Stimulated activated naive B cell treated with anti-CD40 and anti-IgM and Interleukin-4, amounts not matched to agents 10 μg/mL and 1 μg/mL and 100 μg/mL, for 72 hours (primary cell): ENCODE measurements at regions not wholly inside any gene's neighbourhood (a gene's known extent, or its start where the extent isn't known, plus 50 kb on each side); places are given as distances from the start of the nearest gene placed in this dataset.
"Not testable (repeated sequence)": the region's sequence is repeated elsewhere in the genome, so short reads cannot be mapped to it uniquely, and the experiment has no call there.

Experiments used
- ATAC-seq, 2 donors: fragments of 150-1000 bp; cut with Tn5 transposase; replicated peaks; 2 replicates each; pipeline ENCODE4 v1.10.0; 2021; ENCODE audit warnings: moderate library complexity in 1 of 2
- DNase-seq: peaks from one replicate; pipeline ENCODE4 v3.0.0; 2021
- H3K27ac Mint-ChIP-seq: one replicate; pipeline ENCODE4 v1.8.0; 2022; ENCODE audit warnings: mild to moderate bottlenecking, mixed read lengths
- H3K27me3 Mint-ChIP-seq, 2 donors: one replicate each; pipeline ENCODE4 v1.8.0; 2022; ENCODE audit warnings: mixed read lengths in 2 of 2
- H3K36me3 Mint-ChIP-seq, 2 donors: one replicate each; pipeline ENCODE4 v1.8.0; 2022; ENCODE audit warnings: mixed read lengths in 2 of 2, mild to moderate bottlenecking in 1 of 2
- H3K4me1 Mint-ChIP-seq, 2 donors: one replicate each; pipeline ENCODE4 v1.8.0; 2022; ENCODE audit warnings: mixed read lengths in 2 of 2, mild to moderate bottlenecking in 1 of 2
- H3K4me3 Mint-ChIP-seq, 2 donors: one replicate each; pipeline ENCODE4 v1.8.0; 2022; ENCODE audit warnings: mild to moderate bottlenecking in 2 of 2, mixed read lengths in 2 of 2, moderate library complexity in 1 of 2
- H3K9me3 Mint-ChIP-seq, 2 donors: one replicate each; pipeline ENCODE4 v1.8.0; 2022; ENCODE audit warnings: mixed read lengths in 2 of 2, mild to moderate bottlenecking in 1 of 2

DNA sequence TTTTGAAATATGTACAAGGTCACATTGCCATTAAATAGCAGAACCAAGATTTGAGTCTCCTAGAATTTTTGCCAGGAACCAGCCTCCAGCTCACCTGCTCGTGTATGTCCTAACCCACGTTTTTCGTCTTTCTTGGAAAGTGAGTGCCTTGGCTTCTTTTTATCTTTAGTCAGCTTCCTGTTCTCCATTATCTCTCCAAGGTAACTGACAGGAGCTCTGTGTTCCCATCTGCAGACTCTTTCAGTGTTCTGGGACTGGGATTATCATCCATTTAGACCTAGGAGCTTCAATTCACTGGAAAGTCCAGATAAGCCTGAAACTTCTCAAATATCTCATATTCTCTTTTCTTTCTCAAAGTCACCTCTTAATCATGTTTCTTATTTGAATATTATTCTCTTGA lies 193.7 kb downstream of the ZIC5 start:
- H3K9me3 Mint-ChIP-seq, result peaks cover 7 to 9% of the 10 kb centered on the region in 2 donors
- ATAC-seq, result no peak
- H3K27me3 Mint-ChIP-seq, result no peaks in the 10 kb centered on the region
- no peak overlapping the region for H3K27ac Mint-ChIP-seq
- H3K4me3 Mint-ChIP-seq, result no peak overlapping the region
- H3K36me3 Mint-ChIP-seq, result peaks cover 27 to 41% of the 10 kb centered on the region in 2 donors
- DNase-seq, result no peak
- no peaks in the 10 kb centered on the region for H3K4me1 Mint-ChIP-seq

- no peak overlapping the region for H3K4me3 Mint-ChIP-seq
- H3K9me3 Mint-ChIP-seq, result peaks cover 0 to 2% of the 10 kb centered on the region in 2 donors
These were observed 196.9 kb downstream of the ZIC5 start for GRCh38 chr13:99774644-99775043.

GRCh38 chr13:99768986-99769385 lies 202.6 kb downstream of the ZIC5 start:
- Mint-ChIP-seq H3K27ac (no peak overlapping the region), H3K27me3 (no peaks in the 10 kb centered on the region), H3K9me3 (peaks cover 22 to 26% of the 10 kb centered on the region in 2 donors), H3K36me3 (peaks cover 35 to 45% of the 10 kb centered on the region in 2 donors), H3K4me1 (no peaks in the 10 kb centered on the region), H3K4me3 (no peak overlapping the region)
- ATAC-seq, result no peak
- no peak for DNase-seq

More at GRCh38 chr13:99774644-99775043, 196.9 kb downstream of the ZIC5 start:
- H3K27ac Mint-ChIP-seq, result no peak overlapping the region
- no peaks in the 10 kb centered on the region for H3K4me1 Mint-ChIP-seq
- no peaks in the 10 kb centered on the region for H3K27me3 Mint-ChIP-seq
- peaks cover 20 to 27% of the 10 kb centered on the region in 2 donors for H3K36me3 Mint-ChIP-seq
- ATAC-seq (no peak), DNase-seq (no peak)

GRCh38 chr13:99766641-99767045 lies 204.9 kb downstream of the ZIC5 start:
- Mint-ChIP-seq H3K4me3 (no peak overlapping the region), H3K27ac (no peak overlapping the region), H3K9me3 (peaks cover 38 to 41% of the 10 kb centered on the region in 2 donors), H3K36me3 (peaks cover 38 to 54% of the 10 kb centered on the region in 2 donors), H3K27me3 (no peaks in the 10 kb centered on the region), H3K4me1 (no peaks in the 10 kb centered on the region)
- DNase-seq (no peak), ATAC-seq (no peak)

GRCh38 chr13:99765869-99766268 lies 205.7 kb downstream of the ZIC5 start:
- DNase-seq, result no peak
- H3K27ac Mint-ChIP-seq, result no peak overlapping the region

DNA sequence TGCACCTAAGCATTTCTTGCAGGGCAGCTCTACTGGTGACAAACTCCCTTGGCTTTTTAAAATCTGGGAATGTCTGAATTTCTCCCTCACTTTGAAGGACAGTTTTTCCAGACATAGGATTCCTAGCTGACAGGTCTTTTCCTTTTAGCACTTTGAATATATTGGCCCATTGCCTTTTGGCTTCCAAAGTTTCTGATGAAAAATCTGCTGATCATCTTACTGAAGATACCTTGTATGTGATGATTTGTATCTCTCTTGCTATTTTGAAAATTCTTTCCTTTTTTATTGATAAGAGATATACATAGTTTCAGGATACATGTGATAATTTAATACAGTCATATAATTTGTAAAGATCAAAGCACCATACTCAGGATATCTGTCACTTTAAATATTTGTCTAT lies 211.1 kb downstream of the ZIC5 start:
- H3K27me3 Mint-ChIP-seq, result no peaks in the 10 kb centered on the region
- peaks cover 2 to 9% of the 10 kb centered on the region in 2 donors for H3K4me1 Mint-ChIP-seq
- no peak for ATAC-seq
- H3K4me3 Mint-ChIP-seq, result no peak overlapping the region
- H3K9me3 Mint-ChIP-seq, result peaks cover 36 to 37% of the 10 kb centered on the region in 2 donors
- no peak for DNase-seq
- H3K27ac Mint-ChIP-seq, result no peak overlapping the region
- peaks cover 22 to 51% of the 10 kb centered on the region in 2 donors for H3K36me3 Mint-ChIP-seq

More at GRCh38 chr13:99765869-99766268, 205.7 kb downstream of the ZIC5 start:
- H3K4me3 Mint-ChIP-seq, result no peak overlapping the region
- peaks cover 42 to 43% of the 10 kb centered on the region in 2 donors for H3K9me3 Mint-ChIP-seq
- H3K4me1 Mint-ChIP-seq, result no peaks in the 10 kb centered on the region
- peaks cover 40 to 59% of the 10 kb centered on the region in 2 donors for H3K36me3 Mint-ChIP-seq
- no peaks in the 10 kb centered on the region for H3K27me3 Mint-ChIP-seq
- ATAC-seq, result no peak

GRCh38 chr13:99759163-99759552 lies 212.4 kb downstream of the ZIC5 start:
- Mint-ChIP-seq H3K27ac (no peak overlapping the region), H3K4me1 (peaks cover 5 to 9% of the 10 kb centered on the region in 2 donors), H3K9me3 (peaks cover 28 to 30% of the 10 kb centered on the region in 2 donors), H3K36me3 (peaks cover 13 to 44% of the 10 kb centered on the region in 2 donors), H3K27me3 (no peaks in the 10 kb centered on the region), H3K4me3 (no peak overlapping the region)
- ATAC-seq, result no peak
- no peak for DNase-seq

DNA sequence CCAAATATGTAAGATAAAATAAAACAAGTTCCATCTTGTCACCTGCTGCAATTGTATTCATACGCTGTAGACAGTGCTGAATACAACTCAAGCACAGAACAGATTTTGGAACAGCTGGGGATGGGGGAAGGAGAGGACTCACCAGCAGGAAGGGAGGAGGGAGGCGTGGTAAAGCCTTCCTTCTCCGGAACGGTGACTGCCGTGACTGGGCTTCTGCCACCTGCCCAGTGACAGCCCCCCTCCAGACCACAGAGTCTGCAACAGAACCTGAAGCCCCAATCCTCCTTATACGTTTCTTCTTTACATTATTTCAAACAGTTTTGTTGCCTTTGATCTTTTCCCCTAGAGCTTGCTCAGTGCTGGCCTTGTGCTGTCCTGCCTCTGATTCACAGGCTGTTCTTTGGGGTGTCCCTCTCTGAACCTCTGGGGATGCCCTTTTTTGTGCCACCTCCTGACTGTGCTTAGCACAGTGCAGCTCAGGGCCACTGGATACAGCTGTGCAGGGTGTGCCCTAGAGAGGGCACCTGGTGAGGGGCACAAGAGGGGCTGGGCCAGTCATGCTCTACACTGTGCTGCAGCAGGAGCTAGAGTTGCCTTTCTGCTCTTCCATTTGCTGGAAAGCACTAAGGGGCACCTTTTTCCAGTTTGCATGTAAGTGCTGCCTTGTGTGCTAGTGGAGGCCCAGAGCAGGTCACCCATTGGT lies 213.0 kb downstream of the ZIC5 start:
- no peak overlapping the region for H3K27ac Mint-ChIP-seq
- ATAC-seq, result no peak
- no peak overlapping the region for H3K4me3 Mint-ChIP-seq
- H3K4me1 Mint-ChIP-seq, result peaks cover 5 to 9% of the 10 kb centered on the region in 2 donors
- peaks cover 25 to 28% of the 10 kb centered on the region in 2 donors for H3K9me3 Mint-ChIP-seq
- DNase-seq, result no peak
- no peaks in the 10 kb centered on the region for H3K27me3 Mint-ChIP-seq
- peaks cover 10 to 40% of the 10 kb centered on the region in 2 donors for H3K36me3 Mint-ChIP-seq

GRCh38 chr13:99757756-99758459 lies 213.7 kb downstream of the ZIC5 start:
- no peaks in the 10 kb centered on the region for H3K27me3 Mint-ChIP-seq
- ATAC-seq (no peak), DNase-seq (no peak)
- H3K27ac Mint-ChIP-seq, result no peak overlapping the region
- no peak overlapping the region for H3K4me3 Mint-ChIP-seq
- H3K36me3 Mint-ChIP-seq, result peaks cover 8 to 35% of the 10 kb centered on the region in 2 donors
- peaks cover 21 to 23% of the 10 kb centered on the region in 2 donors for H3K9me3 Mint-ChIP-seq
- peaks cover 5 to 9% of the 10 kb centered on the region in 2 donors for H3K4me1 Mint-ChIP-seq

GRCh38 chr13:99756281-99756680 lies 215.3 kb downstream of the ZIC5 start:
- peaks cover 12 to 13% of the 10 kb centered on the region in 2 donors for H3K9me3 Mint-ChIP-seq
- peaks cover 2 to 27% of the 10 kb centered on the region in 2 donors for H3K36me3 Mint-ChIP-seq
- H3K4me3 Mint-ChIP-seq, result no peak overlapping the region
- ATAC-seq (no peak), DNase-seq (no peak)
- H3K27ac Mint-ChIP-seq, result no peak overlapping the region
- H3K27me3 Mint-ChIP-seq, result no peaks in the 10 kb centered on the region
- peaks cover 7 to 9% of the 10 kb centered on the region in 2 donors for H3K4me1 Mint-ChIP-seq

DNA sequence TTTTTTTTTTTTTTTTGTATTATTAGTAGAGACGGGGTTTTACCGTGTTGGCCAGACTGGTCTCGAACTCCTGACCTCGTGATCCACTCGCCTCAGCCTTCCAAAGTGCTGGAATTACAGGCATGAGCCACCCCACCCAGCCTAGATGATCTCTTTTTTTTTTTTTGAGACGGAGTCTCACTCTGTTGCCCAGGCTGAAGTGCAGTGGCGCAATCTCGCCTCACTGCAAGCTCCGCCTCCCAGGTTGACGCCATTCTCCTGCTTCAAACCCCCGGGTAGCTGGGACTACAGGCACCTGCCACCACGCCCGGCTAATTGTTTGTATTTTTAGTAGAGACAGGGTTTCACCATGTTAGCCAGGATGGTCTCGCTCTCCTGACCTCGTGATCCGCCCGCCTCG lies 216.8 kb downstream of the ZIC5 start:
- peaks cover 3 to 24% of the 10 kb centered on the region in 2 donors for H3K36me3 Mint-ChIP-seq
- DNase-seq, H3K4me3 Mint-ChIP-seq, H3K4me1 Mint-ChIP-seq, H3K27ac Mint-ChIP-seq, ATAC-seq, H3K9me3 Mint-ChIP-seq, H3K27me3 Mint-ChIP-seq: not testable (repeated sequence)

- ATAC-seq (no peak), DNase-seq (no peak)
- H3K36me3 Mint-ChIP-seq, result peaks cover 3 to 20% of the 10 kb centered on the region in 2 donors
- H3K9me3 Mint-ChIP-seq, result no peaks in the 10 kb centered on the region
- H3K4me3 Mint-ChIP-seq, result no peak overlapping the region
- H3K4me1 Mint-ChIP-seq, result peaks cover 0 to 7% of the 10 kb centered on the region in 2 donors
- H3K27me3 Mint-ChIP-seq, result no peaks in the 10 kb centered on the region
- H3K27ac Mint-ChIP-seq, result no peak overlapping the region
These were observed 219.2 kb downstream of the ZIC5 start for GRCh38 chr13:99752373-99752772.

DNA sequence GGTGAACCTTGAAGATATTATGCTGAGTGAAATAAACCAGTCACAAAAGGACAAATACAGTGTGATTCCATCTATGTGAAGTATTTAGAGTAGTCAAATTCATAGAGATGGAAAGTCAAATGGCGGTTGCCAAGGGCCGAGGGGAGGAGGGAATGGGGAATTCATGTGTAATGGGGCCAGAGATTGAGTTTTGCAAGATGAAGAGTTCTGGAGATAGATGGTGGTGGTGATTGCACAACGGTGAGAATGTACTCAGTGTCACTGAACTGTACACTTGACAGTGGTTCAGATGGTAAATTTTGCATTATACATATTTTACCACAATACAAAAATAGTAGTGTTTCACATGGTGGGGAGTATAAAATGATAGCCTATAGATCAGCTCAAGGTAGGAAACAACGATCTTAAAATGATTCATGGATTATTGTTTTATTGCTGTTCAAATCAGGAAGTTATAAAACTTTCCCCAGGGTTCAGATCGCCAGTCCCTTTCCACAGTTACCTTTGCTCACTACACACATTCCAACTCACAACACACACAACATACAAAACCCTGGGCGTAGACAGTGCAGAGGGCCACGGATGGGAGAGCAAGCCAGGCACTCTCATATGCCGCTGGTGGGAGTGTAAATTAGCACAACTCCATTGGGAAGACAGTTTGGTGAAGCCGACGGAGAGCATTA lies 219.9 kb downstream of the ZIC5 start:
- H3K27me3 Mint-ChIP-seq, result no peaks in the 10 kb centered on the region
- peaks cover 0 to 7% of the 10 kb centered on the region in 2 donors for H3K4me1 Mint-ChIP-seq
- H3K36me3 Mint-ChIP-seq, result peaks cover 3 to 23% of the 10 kb centered on the region in 2 donors
- no peaks in the 10 kb centered on the region for H3K9me3 Mint-ChIP-seq
- no peak overlapping the region for H3K4me3 Mint-ChIP-seq
- DNase-seq (no peak), ATAC-seq (no peak)
- H3K27ac Mint-ChIP-seq, result no peak overlapping the region

- ATAC-seq, result no peak
- Mint-ChIP-seq H3K36me3 (peaks cover 3 to 22% of the 10 kb centered on the region in 2 donors), H3K27ac (no peak overlapping the region)
These were observed 220.6 kb downstream of the ZIC5 start for GRCh38 chr13:99750951-99751350.

More at GRCh38 chr13:99750951-99751350, 220.6 kb downstream of the ZIC5 start:
- peaks cover 0 to 7% of the 10 kb centered on the region in 2 donors for H3K4me1 Mint-ChIP-seq
- no peak overlapping the region for H3K4me3 Mint-ChIP-seq
- H3K27me3 Mint-ChIP-seq, result no peaks in the 10 kb centered on the region
- no peaks in the 10 kb centered on the region for H3K9me3 Mint-ChIP-seq
- no peak for DNase-seq
